Fibroblast of lung (primary cell): ENCODE measurements at regions not wholly inside any gene's neighbourhood (a gene's known extent, or its start where the extent isn't known, plus 50 kb on each side); places are given as distances from the start of the nearest gene placed in this dataset.

Source experiments
- DNase-seq, 2 donors: peaks; one replicate each; pipeline versions ENCODE4 v3.0.0 to v3.0.0-alpha.2; 2010; ENCODE audit warnings: low read depth in 2 of 2
- H2AFZ ChIP-seq: 2 replicates; pipeline ENCODE4 v1.5.1; 2012; ENCODE audit warnings: low read length, control low read depth, inconsistent platforms
- H3K27ac ChIP-seq: 2 replicates; pipeline ENCODE4 v1.5.1; 2011; ENCODE audit warnings: low read length, control low read depth; ENCODE audit not compliant: insufficient read depth
- H3K27me3 ChIP-seq: 2 replicates; pipeline ENCODE4 v1.5.1; 2011; ENCODE audit warnings: mild to moderate bottlenecking, low read length; ENCODE audit not compliant: control insufficient read depth, insufficient read depth
- H3K36me3 ChIP-seq: 2 replicates; pipeline ENCODE4 v1.5.1; 2011; ENCODE audit warnings: low read length; ENCODE audit not compliant: control insufficient read depth, insufficient read depth
- H3K4me1 ChIP-seq: 2 replicates; pipeline ENCODE4 v1.5.1; 2011; ENCODE audit warnings: low read length; ENCODE audit not compliant: control insufficient read depth, insufficient read depth; ENCODE audit errors: extremely low read depth
- H3K4me2 ChIP-seq: 2 replicates; pipeline ENCODE4 v1.5.1; 2011; ENCODE audit warnings: low read length, control low read depth; ENCODE audit not compliant: insufficient read depth; ENCODE audit errors: extremely low read depth
- H3K4me3 ChIP-seq, 4 experiments: fragments of 200-600 bp in 1 of 4; sonication (generic) in 1 of 4; replicated peaks in 1 of 4; 2 replicates each; pipeline ENCODE4 v1.5.1; 2011 to 2016; ENCODE audit warnings: low read length in 4 of 4, low read depth in 3 of 4, mild to moderate bottlenecking in 3 of 4, control low read depth in 2 of 4, inconsistent platforms in 1 of 4, mixed read lengths in 1 of 4; ENCODE audit not compliant: insufficient read depth in 1 of 4; ENCODE audit errors: control extremely low read depth in 1 of 4
- H3K79me2 ChIP-seq: 2 replicates; pipeline ENCODE4 v1.5.1; 2012; ENCODE audit warnings: mild to moderate bottlenecking, low read length, inconsistent platforms; ENCODE audit not compliant: control insufficient read depth, insufficient read depth
- H3K9ac ChIP-seq: 2 replicates; pipeline ENCODE4 v1.5.1; 2011; ENCODE audit warnings: mild to moderate bottlenecking, low read length, control low read depth; ENCODE audit not compliant: insufficient read depth
- H3K9me3 ChIP-seq: 2 replicates; pipeline ENCODE4 v1.5.1; 2012; ENCODE audit warnings: low read depth, low read length; ENCODE audit not compliant: control insufficient read depth, insufficient read depth
- H4K20me1 ChIP-seq: 2 replicates; pipeline ENCODE4 v1.5.1; 2011; ENCODE audit warnings: low read length; ENCODE audit not compliant: control insufficient read depth, insufficient read depth; ENCODE audit errors: extremely low read depth
- CTCF ChIP-seq, 2 donors: IDR thresholded peaks in 1 of 2; conservative IDR thresholded peaks in 1 of 2; 1 replicate in 1 of 2; 2 replicates in 1 of 2; pipeline ENCODE4 v1.5.1; 2011 to 2012; ENCODE audit warnings: low read length in 2 of 2, control low read depth in 1 of 2, inconsistent platforms in 1 of 2, low read depth in 1 of 2, mild to moderate bottlenecking in 1 of 2
- EZH2 ChIP-seq: IDR thresholded peaks from 2 replicates; pipeline ENCODE4 v1.5.1; 2012; ENCODE audit warnings: low read length, control low read depth, mild to moderate bottlenecking; ENCODE audit errors: missing control alignments

GRCh38 chr10:83572036-83572435 lies 567.3 kb upstream of the GHITM start:
- no peaks in the 10 kb centered on the region for H3K27me3 ChIP-seq
- no peak overlapping the region for H3K4me2 ChIP-seq
- no peaks in the 10 kb centered on the region for H3K36me3 ChIP-seq
- no peaks in the 10 kb centered on the region for H3K9me3 ChIP-seq
- no peak overlapping the region for H3K9ac ChIP-seq
- no peaks in the 10 kb centered on the region for H3K79me2 ChIP-seq
- H3K4me1 ChIP-seq, result no peaks in the 10 kb centered on the region
- H3K4me3 ChIP-seq, result no peak overlapping the region
- H4K20me1 ChIP-seq, result no peaks in the 10 kb centered on the region
- no peak overlapping the region for H2AFZ ChIP-seq
- no peak overlapping the region for H3K27ac ChIP-seq
- TF ChIP-seq EZH2 (no peak), CTCF (conservative IDR thresholded peaks at IDR 0.05 in 1 of 2, IDR thresholded peaks at IDR 0.05 in 1 of 2; ENCODE audit: low read depth in 1 of 2, low read length in 2 of 2) (no peak)
- no peak for DNase-seq

- Histone ChIP-seq H3K4me1 (no peaks in the 10 kb centered on the region), H3K27me3 (no peaks in the 10 kb centered on the region), H3K9ac (no peak overlapping the region), H2AFZ (no peak overlapping the region), H3K9me3 (no peaks in the 10 kb centered on the region), H3K27ac (no peak overlapping the region), H3K36me3 (no peaks in the 10 kb centered on the region), H3K4me2 (no peak overlapping the region), H3K79me2 (no peaks in the 10 kb centered on the region), H3K4me3 (no peak overlapping the region), H4K20me1 (no peaks in the 10 kb centered on the region)
- TF ChIP-seq EZH2 (no peak), CTCF (conservative IDR thresholded peaks at IDR 0.05 in 1 of 2, IDR thresholded peaks at IDR 0.05 in 1 of 2; ENCODE audit: low read depth in 1 of 2, low read length in 2 of 2) (no peak)
- DNase-seq, result no peak
Observed at GRCh38 chr10:83574770-83575169, 564.5 kb upstream of the GHITM start.

GRCh38 chr10:83577421-83577820 lies 561.9 kb upstream of the GHITM start:
- Histone ChIP-seq H4K20me1 (no peaks in the 10 kb centered on the region), H3K27ac (no peak overlapping the region), H3K4me3 (no peak overlapping the region), H2AFZ (no peak overlapping the region), H3K4me2 (no peak overlapping the region), H3K9ac (no peak overlapping the region), H3K4me1 (no peaks in the 10 kb centered on the region), H3K27me3 (no peaks in the 10 kb centered on the region), H3K36me3 (no peaks in the 10 kb centered on the region), H3K9me3 (no peaks in the 10 kb centered on the region), H3K79me2 (no peaks in the 10 kb centered on the region)
- no peak for DNase-seq
- TF ChIP-seq EZH2, result no peak
- no peak for TF ChIP-seq CTCF (conservative IDR thresholded peaks at IDR 0.05 in 1 of 2, IDR thresholded peaks at IDR 0.05 in 1 of 2; ENCODE audit: low read depth in 1 of 2, low read length in 2 of 2)
